HG03060 (cell line): ENCODE measurements at regions not wholly inside any gene's neighbourhood (a gene's known extent, or its start where the extent isn't known, plus 50 kb on each side); places are given as distances from the start of the nearest gene placed in this dataset.
"Not testable (repeated sequence)": the region's sequence is repeated elsewhere in the genome, so short reads cannot be mapped to it uniquely, and the experiment has no call there.

Source experiments
- ATAC-seq: cut with Tn5 transposase; IDR thresholded peaks from one replicate; pipeline ENCODE4 v1.9.1; 2021; ENCODE audit warnings: low read depth, moderate number of reproducible peaks; ENCODE audit not compliant: unreplicated experiment

DNA sequence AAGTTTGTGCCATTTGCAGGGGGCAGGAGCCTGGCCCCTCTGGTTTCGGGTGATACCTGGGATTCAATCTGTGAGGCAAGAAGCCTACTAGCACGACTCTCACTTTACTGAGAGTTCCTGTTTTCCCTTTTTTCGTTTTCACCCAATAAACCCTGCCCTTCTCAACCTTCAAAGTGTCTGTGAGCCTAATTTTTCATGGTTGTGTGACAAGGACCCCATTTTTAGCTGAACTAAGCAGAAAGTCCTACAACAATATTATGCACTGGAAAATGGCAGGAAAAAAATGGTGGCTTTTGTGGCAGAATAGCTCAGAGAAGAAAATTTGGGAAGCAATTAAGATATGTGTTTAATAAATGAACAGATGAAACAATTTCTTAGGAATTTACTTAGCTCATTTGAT is 432.1 kb downstream of the C12orf50 start:
- ATAC-seq: no peak

DNA sequence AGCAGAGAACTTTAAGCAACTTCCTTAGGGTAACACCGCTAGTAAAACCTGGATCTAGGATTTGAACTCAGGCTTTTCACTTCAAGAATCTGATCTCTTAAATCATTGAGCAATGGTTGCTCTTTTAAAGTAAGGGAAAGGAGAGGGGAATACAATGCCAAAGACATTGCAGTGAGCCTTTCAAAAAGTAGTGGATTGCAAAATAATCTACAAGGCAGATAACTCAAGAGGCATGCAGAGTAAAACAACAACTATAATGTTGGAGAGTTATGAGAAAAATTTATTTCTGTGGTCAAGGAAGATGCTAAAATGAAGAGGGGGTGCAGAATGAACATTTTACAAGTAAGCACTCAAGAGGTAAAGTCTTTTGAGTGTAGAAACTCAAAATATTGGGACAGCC is 432.6 kb downstream of the C12orf50 start:
- ATAC-seq: no peak

DNA sequence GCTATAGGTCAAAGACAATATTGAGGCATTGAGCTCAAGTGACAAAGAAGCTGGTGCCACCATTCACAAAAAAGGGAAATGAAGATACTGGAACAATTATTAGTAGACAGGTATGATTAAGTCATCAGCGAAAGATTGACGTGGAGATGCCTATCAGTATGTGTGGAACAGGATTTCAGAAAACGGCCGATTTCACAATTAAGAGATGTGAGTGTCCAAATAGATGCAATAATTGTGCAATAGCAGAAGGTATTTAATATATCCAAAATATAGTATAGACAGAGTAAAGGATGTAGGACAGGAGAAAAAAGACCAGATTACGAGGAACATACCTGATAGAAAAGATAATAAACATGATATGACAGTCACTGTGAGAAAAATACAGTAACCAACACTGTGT is 433.1 kb downstream of the C12orf50 start:
- ATAC-seq: no peak

DNA sequence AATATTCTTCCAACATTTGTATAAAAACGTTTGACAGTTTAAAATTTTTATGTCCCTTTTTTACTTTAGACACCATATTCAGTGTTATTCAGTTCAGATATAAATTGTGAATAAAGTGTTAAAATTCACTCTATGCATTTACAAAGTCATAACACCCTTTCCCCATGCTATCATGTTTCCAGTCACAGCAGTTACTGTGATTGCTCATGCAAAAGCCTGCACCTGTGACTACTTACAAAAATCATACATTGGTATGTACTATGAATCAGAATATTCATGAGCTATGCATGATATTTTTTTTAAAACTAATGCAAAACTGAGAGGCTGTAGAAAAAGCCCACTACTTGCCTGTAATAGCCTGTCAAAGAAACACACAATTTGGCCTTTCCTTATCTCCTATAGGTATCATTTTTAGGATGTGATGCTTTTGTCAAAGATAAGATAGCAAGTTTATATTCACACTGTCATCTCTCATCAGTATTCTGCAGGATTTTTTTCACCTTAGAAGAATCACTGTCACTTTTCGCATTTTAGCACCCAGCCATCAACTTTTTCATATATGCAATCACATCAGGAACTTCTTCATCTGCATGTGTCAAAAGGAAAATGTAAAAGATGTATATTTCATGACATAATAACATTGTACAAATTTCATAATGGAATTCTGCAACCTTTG is 443.2 kb downstream of the C12orf50 start:
- ATAC-seq: no peak

DNA sequence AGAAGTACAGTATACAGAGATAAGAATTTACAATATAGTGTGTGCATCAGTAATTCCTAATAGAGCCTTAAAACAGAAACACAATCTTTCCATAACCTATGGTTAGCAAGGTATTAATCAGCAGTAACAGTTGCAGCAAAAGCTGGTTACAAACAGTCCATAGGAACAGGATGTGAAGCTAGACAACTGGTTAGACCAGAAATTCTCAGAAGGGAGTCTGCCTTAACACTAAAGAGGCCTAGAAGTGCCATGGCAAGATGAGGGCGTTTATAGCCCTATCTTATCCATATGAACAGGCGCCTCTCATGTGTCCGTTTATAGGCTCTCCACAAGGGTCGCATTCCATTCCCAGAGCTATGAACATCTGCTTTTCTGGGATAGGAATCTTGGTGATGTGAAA is 450.1 kb downstream of the C12orf50 start:
- ATAC-seq: not testable (repeated sequence)

DNA sequence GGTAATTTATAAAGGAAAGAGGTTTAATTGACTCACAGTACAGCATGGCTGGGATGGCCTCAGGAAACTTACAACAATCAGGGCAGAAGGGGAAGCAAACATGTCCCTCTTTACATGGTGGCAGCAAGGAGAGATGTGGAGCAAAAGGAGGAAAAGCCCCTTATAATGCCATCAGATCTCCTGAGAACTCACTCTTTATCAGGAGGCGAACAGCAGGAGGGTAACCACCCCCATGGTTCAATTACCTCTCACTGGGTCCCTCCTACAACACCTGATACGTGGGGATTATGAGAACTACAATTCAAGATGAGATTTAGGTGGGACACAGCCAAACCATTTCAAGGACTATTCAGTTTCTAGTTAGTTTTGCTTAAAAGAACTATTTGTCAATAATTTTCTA is 453.3 kb downstream of the C12orf50 start:
- ATAC-seq: no peak

DNA sequence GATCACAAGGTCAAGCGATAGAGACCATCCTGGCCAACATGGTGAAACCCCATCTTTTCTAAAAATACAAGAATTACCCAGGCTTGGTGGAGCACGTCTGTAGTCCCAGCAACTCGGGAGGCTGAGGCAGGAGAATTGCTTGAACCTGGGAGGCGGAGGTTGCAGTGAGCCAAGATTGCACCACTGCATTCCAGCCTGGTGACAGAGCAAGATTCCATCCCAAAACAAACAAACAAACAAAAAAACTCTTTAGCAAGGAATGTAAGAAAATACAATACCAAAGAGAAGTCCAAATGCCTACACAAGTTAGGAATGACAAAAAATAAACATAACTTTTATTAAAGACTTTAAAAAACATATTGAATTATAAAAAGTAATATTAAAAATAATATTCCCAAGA is 462.3 kb downstream of the C12orf50 start:
- ATAC-seq: not testable (repeated sequence)

DNA sequence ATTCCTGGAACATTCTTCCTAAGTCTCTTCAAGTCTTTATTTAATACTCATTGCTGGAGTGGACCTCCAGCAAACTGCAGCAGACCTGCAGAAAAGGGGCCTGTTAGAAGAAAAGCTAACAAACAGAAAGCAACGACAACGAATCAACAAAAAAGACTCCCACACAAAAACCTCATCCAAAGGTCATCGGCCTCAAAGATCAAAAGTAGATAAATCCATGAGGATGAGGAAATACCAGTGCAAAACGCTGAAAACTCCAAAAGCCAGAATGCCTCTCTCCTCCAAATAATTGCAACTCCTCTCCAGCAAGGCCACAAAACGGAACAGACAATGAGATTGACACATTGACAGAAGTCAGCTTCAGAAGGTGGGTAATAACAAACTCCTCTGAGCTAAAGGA is 472.2 kb downstream of the C12orf50 start:
- no peak for ATAC-seq

DNA sequence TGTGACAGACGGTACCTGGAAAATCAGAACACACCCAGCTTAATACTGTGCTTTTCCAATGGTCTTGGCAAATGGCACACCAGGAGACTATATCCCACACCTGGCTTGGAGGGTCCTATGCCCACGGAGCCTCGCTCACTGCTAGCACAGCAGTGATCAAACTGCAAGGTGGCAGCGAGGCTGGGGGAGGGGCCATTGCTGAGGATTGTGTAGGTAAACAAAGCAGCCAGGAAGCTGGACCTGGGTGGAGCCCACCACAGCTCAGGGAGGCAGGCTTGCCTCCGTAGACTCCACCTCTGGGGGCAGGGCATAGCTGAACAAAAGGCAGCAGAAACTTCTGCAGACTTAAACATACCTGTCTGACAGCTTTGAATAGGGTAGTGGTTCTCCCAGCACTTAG is 498.0 kb downstream of the C12orf50 start:
- not testable (repeated sequence) for ATAC-seq

DNA sequence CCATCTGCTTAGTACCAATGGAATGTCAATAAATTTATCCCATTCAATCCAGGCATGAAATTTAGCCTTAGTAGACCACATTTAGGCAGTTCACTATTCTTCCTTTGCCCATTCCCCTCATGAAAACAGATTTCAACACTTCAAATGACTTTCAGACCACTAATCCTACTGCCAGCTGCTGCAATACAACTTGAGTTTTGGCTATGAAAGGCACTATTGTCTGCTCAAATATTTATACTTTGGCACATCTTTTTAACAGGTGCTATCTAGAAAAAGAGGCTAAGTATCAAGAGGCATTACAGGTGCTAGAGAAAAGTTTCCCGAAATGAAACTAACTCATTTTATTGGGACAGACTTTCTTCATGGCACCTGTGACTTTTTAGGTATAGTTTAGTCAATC is 499.8 kb downstream of the C12orf50 start:
- ATAC-seq: no peak

DNA sequence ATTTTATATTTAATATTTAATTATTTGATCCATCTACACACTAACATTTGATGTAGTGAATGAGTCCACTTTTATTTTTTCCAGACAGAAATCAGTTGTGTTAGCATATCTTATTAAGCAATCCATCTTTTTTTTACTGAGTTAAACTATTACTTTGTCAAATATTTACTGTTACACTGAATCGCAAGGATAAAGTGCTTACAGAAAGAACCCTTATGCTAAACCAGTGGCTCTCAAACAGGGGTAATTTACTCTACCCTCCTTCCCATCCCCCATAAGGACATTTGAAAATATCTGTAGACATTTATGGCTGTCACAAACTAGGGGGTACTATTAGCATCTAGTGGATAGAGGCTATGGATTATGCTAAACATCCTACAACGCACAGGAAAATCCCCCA is 508.2 kb downstream of the C12orf50 start:
- ATAC-seq: no peak

DNA sequence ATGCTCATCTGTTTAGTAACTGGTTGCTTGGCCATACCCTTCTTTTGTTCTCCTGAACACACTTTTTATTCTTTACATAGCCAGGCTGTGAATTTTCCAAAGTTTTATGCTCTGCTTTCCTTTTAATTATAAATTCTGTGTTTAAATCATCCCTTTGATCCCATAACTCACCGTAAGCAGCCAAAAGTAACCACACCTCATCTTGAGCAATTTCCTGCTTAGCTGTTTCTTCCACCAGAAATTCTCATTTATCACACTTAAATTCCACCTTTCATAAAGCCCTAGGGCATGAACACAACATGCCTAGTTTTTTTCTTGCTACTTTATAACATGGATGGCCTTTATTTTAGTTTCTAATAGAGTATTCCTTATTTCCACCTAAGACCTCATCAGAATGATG is 510.7 kb downstream of the C12orf50 start:
- ATAC-seq: no peak

DNA sequence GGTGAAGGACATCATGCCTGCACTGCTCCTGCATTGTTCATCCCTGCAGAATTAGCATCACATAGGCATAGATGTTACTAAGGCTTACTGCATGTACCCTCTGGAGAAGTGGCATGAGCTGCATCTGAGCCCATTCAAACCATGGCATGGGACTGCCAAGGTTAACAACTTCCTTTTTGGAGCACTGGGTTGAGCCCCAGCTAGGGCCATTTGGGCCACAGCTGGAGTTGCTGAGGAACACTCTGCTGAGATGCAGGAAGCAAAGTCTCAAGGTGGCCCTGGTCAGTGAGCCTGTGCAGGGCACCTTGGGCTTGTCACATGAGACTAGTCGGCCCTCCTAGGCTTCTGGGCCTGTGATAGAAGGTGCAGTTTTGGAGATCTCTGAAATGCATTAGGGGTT is 511.2 kb downstream of the C12orf50 start:
- no peak for ATAC-seq

DNA sequence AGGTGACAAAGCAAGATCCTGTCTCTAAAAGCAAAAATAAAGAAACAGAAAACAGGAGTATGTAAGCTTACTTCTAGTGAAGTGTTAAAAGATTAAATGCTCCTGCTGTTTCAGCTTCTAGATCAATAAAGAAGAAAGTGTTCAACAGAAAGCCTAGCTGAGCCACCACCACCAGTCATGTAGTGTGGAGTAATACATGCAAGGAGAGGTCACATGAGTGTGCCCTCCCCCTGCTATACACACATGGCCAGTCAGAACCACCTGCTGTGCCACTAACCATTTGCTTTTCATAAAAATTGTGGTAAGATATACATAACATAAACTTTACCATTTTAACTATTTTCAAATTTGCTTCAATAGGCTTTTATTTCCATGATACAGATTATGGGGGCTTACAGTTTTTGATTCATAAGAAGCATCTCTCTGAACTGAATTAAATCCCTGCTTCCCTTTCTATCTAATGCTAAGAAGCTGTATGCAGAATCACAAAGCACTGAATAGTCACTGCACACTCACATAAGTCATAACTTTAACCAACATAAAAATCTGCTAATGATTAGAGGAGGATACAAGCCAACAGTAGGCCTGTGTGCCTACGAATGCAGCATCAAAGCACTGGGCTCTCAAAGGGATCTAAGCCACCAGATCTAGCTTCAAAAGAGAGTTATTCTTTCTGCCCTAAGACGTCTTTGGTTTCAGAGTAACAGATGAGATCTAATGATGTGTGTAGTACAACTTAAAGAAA is 515.5 kb downstream of the C12orf50 start:
- no peak for ATAC-seq

DNA sequence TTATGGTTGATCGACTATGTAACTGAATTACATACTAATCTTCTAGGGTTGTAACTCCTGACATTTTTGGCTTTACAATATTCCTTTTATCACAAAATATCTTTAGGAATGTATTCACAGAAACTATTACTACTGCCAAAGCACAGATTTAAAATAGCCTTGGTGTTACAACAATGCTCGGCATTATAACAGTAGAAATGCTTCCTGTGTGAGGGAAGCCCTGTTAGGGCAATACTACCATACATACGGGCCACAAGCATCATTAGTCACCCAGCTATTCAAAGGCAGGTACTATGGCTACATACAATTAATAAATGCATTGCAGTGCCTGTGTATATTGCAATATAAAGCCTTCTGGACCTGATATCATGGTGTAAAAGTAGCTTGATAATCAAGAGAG is 517.8 kb downstream of the C12orf50 start:
- no peak for ATAC-seq

DNA sequence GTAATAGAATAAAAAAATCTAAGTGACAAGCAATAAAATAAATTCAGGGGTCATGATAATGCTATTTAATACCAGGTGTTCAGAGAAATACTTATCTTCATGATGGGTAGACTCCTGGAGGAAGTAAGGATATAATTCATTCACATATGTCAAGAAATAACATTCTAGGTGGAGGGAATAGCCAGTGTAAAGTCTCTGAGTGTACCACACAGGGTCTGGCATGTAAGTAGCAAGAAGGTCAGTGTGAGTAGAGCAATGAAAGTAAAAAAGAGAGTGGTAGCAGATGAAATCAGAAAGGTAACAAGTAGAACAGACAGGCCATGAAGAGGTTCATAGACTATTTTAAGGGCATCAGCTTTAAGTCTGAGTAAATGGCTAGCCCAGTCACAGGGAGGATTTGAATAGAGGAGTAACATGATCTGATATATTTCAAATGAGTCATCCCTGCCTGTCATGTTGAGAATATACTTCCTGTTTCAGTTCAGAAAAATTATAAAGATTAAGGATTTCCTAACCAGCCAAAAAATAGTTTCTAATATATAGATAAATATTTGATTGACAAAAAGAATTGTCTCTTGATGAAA is 519.9 kb downstream of the C12orf50 start:
- ATAC-seq: peak; percentile 86

DNA sequence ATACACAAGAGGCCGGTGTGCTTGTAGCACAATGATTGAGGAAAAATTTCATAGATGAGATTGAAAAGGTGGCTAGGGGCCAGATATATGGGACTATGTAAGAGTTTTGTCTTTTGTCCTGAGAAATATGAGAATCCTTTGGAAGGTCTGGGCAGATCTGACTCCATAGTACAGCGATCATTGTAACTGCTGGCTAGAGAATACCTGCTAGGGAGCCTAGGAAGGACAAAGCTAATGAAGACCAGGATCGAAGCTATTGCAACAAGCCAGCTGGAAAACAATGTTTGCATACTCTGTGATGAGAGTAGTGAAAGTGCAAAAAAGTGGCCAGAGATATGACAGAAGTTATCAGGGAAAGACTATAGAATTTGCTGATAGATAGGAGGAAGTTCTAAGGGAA is 537.6 kb downstream of the C12orf50 start:
- no peak for ATAC-seq

DNA sequence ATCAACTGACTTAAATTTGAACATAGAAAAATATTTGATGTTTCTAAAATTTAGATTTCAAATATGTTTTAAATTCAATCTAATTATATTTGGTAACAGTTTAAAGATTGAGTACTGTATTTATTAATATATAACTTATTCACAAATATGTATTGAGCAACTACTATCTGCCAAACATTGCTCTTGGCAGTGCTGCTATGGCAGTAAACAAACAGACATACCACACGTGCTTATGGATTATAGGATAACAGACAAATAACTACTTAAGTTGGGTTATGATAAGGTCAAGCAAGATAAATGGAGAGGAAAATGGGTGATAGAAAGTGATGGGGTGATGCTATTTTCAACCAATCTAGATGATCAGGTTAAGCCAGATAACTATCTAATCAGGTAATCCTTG is 538.1 kb downstream of the C12orf50 start:
- no peak for ATAC-seq

DNA sequence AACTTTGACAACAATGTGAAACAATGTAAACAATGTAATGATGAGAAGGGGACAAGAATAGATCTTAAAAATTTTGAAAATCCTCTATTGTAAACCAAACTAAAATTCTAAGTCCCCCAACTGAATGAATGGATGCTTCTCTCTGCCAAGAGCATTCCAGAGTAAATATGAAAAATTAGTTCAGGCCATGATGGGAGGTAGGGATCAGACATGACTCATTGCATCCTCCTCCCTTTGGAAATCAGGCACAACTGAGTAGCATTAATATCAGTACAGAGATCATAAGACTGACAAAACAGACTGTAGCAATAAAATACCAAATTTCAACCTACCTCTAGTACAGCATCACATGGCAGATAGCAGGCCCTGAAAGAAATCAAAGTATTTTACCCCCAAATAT is 559.9 kb downstream of the C12orf50 start:
- ATAC-seq: no peak

DNA sequence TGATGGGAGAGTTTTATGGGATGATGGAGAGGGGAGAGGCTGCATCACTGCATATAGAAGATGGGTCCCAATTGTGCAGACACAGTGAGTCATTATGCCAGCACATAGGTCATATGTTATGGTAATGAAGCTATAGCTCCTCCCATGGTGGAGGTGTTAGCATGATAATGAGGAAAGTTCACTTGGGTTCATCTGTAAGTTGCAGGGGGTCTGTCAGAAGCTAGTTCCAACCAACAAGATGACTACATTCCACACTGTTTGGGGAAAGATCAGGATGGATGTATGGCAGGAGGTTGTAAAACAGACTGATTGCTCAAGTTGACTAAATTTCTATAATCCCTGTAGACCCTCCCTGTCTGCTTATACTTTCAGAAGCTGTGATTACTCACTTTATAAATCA is 561.3 kb downstream of the C12orf50 start:
- ATAC-seq: no peak

DNA sequence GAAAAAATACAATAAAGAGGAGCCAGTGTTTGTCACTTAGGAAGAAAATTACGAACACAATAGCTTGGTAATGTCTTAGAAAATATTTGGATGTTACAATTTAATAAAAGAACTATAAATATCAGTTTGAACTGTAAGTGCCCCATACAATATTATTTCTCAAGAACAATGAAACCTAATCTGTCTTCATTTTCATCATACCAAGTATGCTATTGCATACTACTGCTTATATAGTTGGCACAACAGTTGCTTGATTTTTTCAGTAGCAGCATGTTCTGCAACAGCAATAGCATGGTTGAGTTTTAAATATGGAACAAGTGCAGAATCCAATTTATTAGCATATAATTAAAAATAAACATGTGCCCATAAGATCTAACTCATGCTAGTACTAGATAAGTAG is 564.6 kb downstream of the C12orf50 start:
- no peak for ATAC-seq

DNA sequence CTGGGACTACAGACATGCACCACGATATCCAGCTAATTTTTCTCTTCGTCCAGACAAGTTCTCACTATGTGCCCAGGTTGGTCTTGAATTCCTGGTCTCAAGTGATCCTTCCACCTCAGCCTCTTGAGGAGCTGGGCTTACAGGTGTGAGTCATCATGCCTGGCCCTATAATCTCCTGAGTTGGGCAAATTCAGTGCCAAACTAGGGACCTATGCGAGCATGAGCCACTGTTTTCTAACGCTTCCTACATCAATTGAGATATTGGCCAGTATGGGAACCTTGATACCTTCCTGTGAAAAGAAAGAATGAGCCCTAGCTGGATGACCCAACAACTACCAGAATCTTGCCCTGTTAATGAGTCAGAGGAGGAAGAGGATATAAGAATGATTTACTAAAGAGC is 585.2 kb downstream of the C12orf50 start:
- no peak for ATAC-seq
